ENCODE measurements at regions not wholly inside any gene's neighbourhood (a gene's known extent, or its start where the extent isn't known, plus 50 kb on each side); places are given as distances from the start of the nearest gene placed in this dataset.

- H3K36me3 ChIP-seq (ENCODE audit: control insufficient read depth, insufficient read depth, low read length): no peaks in the 10 kb centered on the region
- ChIA-PET CTCF (no interaction called here), POLR2A (no interaction called here)
- TF ChIP-seq POLR2AphosphoS5 (IDR thresholded peaks at IDR 0.05; ENCODE audit: low read depth, low read length) (no peak), CTCF (IDR thresholded peaks at IDR 0.05) (no peak), REST (IDR thresholded peaks at IDR 0.05; ENCODE audit: insufficient read depth in 1 of 2, low read depth in 2 of 2, low read length in 1 of 2) (no peak), SIN3A (IDR thresholded peaks at IDR 0.05; ENCODE audit: borderline replicate concordance, insufficient read depth, low read depth, low read length) (no peak), TCF7L2 (IDR thresholded peaks at IDR 0.05; ENCODE audit: low read depth, low read length) (no peak)
- no peak overlapping the region for H3K4me3 ChIP-seq (ENCODE audit: low read depth in 2 of 2, low read length in 2 of 2)
- no peaks in the 10 kb centered on the region for H3K27me3 ChIP-seq (ENCODE audit: control insufficient read depth, insufficient read depth, low read length)
- H3K9me3 ChIP-seq (ENCODE audit: control insufficient read depth, insufficient read depth, low read depth, low read length): no peaks in the 10 kb centered on the region
- H3K27ac ChIP-seq (ENCODE audit: low read length): no peak overlapping the region
- no TSS peak for BruUV-seq (replicated peaks)
- no peak for ATAC-seq
- H3K4me1 ChIP-seq (ENCODE audit: control insufficient read depth, insufficient read depth, low read length): no peaks in the 10 kb centered on the region
- in situ Hi-C loops (cut with HindIII; ENCODE audit: low pct_unique_long_range_greater_than_20kb, low sequenced_read_pairs) (no loop called here), intact Hi-C loops (cut with micrococcal nuclease; ENCODE audit: unreplicated experiment) (no loop called here)
- DNase-seq (ENCODE audit: low read depth, low spot score): no peak
Observed at GRCh38 chr17:6901086-6901485, 69.6 kb upstream of the TEKT1 start.

GRCh38 chr17:6903326-6903900 lies 71.9 kb upstream of the TEKT1 start:
- BruUV-seq (replicated peaks): no TSS peak

More at GRCh38 chr17:6903326-6903900, 71.9 kb upstream of the TEKT1 start:
- ATAC-seq (no peak), DNase-seq (ENCODE audit: low read depth, low spot score) (no peak)
- intact Hi-C loops (cut with micrococcal nuclease; ENCODE audit: unreplicated experiment): no loop called here
- no peaks in the 10 kb centered on the region for H3K36me3 ChIP-seq (ENCODE audit: control insufficient read depth, insufficient read depth, low read length)
- no peak overlapping the region for H3K27ac ChIP-seq (ENCODE audit: low read length)
- no peak overlapping the region for H3K4me3 ChIP-seq (ENCODE audit: low read depth in 2 of 2, low read length in 2 of 2)
- H3K4me1 ChIP-seq (ENCODE audit: control insufficient read depth, insufficient read depth, low read length): no peaks in the 10 kb centered on the region
- in situ Hi-C loops (cut with HindIII; ENCODE audit: low pct_unique_long_range_greater_than_20kb, low sequenced_read_pairs): no loop called here
- H3K9me3 ChIP-seq (ENCODE audit: control insufficient read depth, insufficient read depth, low read depth, low read length): no peaks in the 10 kb centered on the region
- ChIA-PET CTCF (no interaction called here), POLR2A (no interaction called here)
- no peak for TF ChIP-seq REST (IDR thresholded peaks at IDR 0.05; ENCODE audit: insufficient read depth in 1 of 2, low read depth in 2 of 2, low read length in 1 of 2)
- H3K27me3 ChIP-seq (ENCODE audit: control insufficient read depth, insufficient read depth, low read length): no peaks in the 10 kb centered on the region
